NCI-H1417 treated with DMSO at 0.1 percent for 48 hours (cell line): ENCODE measurements at regions not wholly inside any gene's neighbourhood (a gene's known extent, or its start where the extent isn't known, plus 50 kb on each side); places are given as distances from the start of the nearest gene placed in this dataset.

ENCODE experiments used
- DNase-seq: peaks from one replicate; lab custom pipeline; 2025; lab: John Stamatoyannopoulos, UW

- no peak for DNase-seq
Observed at GRCh38 chr5:167753725-167754490, 537.5 kb upstream of the WWC1 start.

GRCh38 chr5:167754501-167755021 lies 536.9 kb upstream of the WWC1 start:
- DNase-seq: no peak

GRCh38 chr5:167755420-167755819 lies 536.0 kb upstream of the WWC1 start:
- no peak for DNase-seq

- DNase-seq: no peak
Observed at GRCh38 chr5:167759057-167759821, 532.2 kb upstream of the WWC1 start.

- DNase-seq: no peak
Observed at GRCh38 chr5:167763772-167764171, 527.7 kb upstream of the WWC1 start.

GRCh38 chr5:167764641-167765289 lies 526.7 kb upstream of the WWC1 start:
- no peak for DNase-seq

GRCh38 chr5:167765352-167765751 lies 526.1 kb upstream of the WWC1 start:
- DNase-seq: no peak

- DNase-seq: no peak
Observed at GRCh38 chr5:167766957-167767356, 524.5 kb upstream of the WWC1 start.

- no peak for DNase-seq
Observed at GRCh38 chr5:167767795-167768194, 523.6 kb upstream of the WWC1 start.

- DNase-seq: no peak
Observed at GRCh38 chr5:167769846-167770413, 521.5 kb upstream of the WWC1 start.

- no peak for DNase-seq
Observed at GRCh38 chr5:167770461-167770860, 521.0 kb upstream of the WWC1 start.

GRCh38 chr5:167771571-167771970 lies 519.9 kb upstream of the WWC1 start:
- DNase-seq: no peak

- DNase-seq: no peak
Observed at GRCh38 chr5:167773668-167774301, 517.7 kb upstream of the WWC1 start.

GRCh38 chr5:167777746-167778145 lies 513.7 kb upstream of the WWC1 start:
- DNase-seq: no peak

- no peak for DNase-seq
Observed at GRCh38 chr5:167778228-167778627, 513.2 kb upstream of the WWC1 start.

GRCh38 chr5:167779644-167780043 lies 511.8 kb upstream of the WWC1 start:
- DNase-seq: no peak

- no peak for DNase-seq
Observed at GRCh38 chr5:167780177-167780576, 511.3 kb upstream of the WWC1 start.

GRCh38 chr5:167783145-167783817 lies 508.2 kb upstream of the WWC1 start:
- no peak for DNase-seq

- no peak for DNase-seq
Observed at GRCh38 chr5:167785106-167785505, 506.3 kb upstream of the WWC1 start.

GRCh38 chr5:167785901-167786300 lies 505.5 kb upstream of the WWC1 start:
- DNase-seq: no peak

- DNase-seq: no peak
Observed at GRCh38 chr5:167786871-167787578, 504.4 kb upstream of the WWC1 start.
